ENCODE measurements at regions not wholly inside any gene's neighbourhood (a gene's known extent, or its start where the extent isn't known, plus 50 kb on each side); places are given as distances from the start of the nearest gene placed in this dataset.
A peak's percentile ranks its signal among the peaks of the same experiment; 100 is the strongest.

DNA sequence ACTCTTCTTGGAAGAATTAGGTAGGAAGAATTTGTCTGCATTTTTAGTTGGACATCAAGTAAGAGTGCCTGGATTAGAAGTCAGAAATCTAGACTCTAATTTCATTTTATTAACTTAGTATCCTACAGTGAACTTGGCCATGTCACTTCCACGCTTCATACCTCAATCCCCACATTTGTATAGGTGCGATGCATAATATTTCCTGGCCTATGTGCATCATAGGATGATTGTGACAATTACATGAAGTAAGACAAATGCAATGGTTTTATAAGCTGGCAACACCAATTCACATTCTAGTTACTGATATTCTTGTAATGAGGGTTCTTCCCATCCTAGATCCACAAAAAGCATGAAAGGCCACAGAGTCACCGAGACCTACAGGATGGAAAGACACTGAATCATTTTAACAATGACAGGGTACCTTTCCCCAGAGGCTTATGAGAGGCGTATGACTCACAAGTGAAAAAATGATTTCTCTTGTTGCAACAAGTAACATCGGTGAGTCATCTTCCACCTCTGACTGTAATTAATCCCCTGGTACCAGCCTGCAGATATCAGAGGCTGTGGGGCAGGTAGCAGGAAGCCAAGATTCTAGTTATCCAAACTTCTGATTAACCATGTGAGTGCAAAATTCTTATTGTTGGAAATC, 56.0 kb upstream of the OR5AK2 start:
- DNase-seq (ENCODE audit: low read depth, low spot score), result no peak

DNA sequence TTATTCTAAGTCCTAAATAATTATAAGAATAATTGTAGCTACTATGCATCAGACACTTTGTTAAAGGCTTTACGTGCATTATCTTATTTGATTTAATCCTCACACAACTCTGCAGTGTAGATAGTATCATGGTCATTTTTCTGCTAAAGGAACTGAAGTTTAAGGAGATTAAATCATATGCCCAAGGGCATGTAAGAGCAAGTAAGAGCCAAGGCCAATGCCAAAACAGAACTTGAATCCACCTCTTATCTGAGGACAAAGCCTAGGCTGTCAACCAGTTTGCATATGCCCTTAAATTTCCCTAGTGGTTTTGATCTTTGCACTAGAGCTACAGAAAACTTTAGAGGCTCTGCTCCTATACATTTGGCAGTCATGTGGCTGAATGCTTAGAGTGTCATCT, 65.6 kb upstream of the OR5AK2 start:
- no peak for DNase-seq (ENCODE audit: low read depth, low spot score)

DNA sequence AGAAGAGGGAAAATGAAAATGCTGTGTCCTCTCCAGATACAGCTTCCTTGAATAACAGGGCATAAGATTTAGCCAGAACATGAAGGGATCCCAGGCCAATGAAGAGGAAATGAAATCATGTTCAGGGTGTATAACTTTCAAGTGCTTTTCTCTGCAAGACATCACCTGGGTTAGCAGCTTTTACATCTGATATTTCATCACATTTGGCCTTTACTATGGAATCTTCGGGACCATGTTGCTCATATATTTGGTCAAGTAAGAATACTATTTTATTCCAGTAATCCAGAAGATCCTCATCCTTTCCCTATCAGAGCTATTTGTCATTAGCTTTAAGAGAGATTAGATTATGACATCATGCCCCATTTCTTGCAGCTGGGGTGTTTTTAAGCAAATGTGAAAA, 66.3 kb upstream of the OR5AK2 start:
- DNase-seq (ENCODE audit: low read depth, low spot score), result no peak

DNA sequence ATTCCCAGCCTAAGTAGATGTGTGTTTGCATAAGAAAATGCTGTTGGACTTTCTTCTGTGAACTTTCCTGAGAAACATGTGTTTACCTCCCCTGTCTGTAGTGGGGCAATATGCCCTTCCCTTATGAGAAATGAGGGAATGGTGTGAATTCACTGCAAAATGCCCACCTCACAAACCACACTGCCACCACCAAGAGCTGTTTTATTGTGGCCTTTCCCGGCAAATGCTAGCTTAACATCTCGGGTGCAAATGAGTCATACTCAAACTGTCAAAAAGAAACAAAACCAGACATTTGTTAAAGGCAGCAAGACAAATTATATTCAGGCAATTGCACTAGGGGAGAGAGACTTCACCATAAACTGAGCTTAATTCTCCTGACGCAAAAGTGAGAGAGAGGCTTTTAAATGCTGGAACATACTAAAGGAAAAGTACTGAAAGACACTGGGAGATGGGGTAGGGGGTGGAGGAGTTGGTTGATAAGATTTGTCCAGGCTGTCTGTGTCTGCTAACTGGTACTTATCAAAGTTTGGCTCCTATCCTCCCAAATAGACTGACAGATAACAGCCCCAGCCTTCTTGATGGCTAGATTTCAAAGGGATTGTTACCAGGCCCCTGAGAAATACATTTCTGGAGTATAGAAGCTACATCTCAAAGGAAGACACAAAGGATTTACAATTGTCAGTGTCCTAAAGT, 70.9 kb upstream of the OR5AK2 start:
- peak; percentile 3 for DNase-seq (ENCODE audit: low read depth, low spot score)

DNA sequence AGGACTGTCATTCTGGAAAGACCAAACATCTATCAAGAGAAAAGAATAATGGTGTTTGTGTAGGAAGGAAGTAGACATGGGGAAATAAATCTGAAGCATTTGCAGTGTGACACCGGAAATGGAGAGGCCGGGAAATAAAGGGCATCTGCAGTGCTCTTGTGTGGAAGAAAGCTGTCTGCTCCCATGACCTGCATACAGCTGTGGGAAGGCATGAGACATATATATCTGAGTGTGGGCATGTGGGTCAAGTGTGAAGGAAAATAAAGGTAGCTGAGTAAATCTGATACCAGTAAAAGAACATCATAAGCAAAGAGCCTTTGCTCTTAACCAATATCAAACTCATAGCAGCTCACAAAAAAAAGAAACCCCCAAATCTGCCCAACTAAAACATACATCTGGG, 72.1 kb upstream of the OR5AK2 start:
- no peak for DNase-seq (ENCODE audit: low read depth, low spot score)

DNA sequence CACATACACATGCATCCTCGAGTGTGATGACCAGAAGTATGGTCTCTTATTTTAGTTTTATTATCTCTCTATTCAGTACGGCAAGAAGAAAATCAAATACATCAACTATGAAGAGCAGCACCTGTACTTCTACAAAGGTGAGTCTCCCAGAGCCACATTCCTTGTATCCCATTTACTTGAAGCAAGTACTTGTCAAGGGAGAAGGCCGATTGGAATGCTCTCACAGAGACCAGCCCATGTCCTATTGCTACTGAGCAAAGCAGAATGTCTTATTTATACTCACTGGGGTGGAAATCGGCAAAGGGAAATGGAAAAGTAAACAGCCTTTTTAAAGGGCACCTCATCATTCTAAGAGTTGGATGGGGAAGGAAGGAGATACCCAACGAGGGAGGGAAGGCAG, 72.6 kb upstream of the OR5AK2 start:
- no peak for DNase-seq (ENCODE audit: low read depth, low spot score)

DNA sequence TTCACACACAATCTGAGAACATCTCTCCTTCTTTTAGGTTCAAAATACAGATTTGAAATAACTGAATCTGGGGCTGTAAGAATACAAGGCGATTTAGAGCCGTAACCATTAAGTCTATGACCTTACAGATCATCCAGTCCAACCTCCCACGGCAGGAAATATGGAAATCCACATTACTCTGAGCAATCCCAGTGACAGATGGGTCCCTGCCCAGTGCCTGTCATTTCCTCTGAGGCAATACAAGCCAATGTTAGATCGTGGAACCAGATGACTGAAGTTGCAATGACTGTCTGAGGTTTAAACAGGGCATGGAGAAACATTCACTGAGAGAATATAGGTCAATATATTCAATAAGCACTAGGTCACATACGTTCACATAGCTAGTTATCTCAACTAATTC, 77.4 kb upstream of the OR5AK2 start:
- DNase-seq (ENCODE audit: low read depth, low spot score), result no peak

DNA sequence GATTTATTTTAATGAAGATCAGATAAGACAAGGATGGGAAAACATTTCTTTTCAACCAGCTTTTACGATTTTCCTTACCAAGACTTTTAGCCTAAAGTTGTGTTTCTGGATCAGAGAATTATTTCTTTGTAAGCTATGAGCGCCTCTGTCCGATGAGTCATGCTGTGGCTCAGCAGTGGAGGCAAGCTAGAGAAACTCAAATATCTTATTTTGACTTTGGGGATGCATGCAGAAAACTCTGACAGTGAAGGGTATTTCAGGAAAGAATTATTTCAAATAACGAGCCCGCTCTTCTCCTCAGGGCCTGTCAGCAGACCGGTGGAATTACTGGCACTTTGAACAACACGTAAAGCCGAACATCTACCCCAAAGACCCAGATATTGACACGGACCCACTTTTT, 77.9 kb upstream of the OR5AK2 start:
- no peak for DNase-seq (ENCODE audit: low read depth, low spot score)

DNA sequence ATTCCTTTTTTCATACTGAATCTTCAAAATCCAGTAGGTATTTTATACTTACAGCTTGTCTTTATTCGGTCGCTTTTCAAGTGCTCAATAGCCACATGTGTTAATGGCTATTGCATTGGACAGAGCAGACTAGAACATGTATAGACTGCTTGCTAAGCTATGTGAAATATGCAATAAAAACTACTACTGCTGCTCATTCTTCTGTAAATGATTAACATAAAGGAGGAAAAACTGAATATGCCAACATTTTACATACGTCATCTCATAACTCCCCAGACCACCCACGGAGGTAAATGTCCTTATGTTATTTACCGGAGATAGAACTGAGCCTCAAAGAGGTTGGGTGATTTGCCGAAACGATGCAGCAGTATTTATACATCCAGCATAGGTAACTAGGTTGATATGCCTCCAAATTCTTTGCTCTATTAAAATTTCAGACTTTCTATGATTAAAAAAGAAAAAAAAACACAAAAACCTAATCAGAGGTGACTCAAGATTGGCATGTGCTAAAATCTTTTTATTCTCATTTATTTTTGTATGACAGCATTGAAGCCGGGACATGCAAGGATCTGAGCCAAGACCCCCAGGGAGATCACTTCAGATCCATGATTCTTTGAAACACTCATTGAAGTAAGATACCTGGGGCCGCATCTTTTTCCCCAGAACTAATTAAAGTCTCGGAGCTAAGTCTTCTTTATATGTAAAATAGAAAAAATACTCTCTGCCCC, 78.5 kb upstream of the OR5AK2 start:
- DNase-seq (ENCODE audit: low read depth, low spot score), result no peak

DNA sequence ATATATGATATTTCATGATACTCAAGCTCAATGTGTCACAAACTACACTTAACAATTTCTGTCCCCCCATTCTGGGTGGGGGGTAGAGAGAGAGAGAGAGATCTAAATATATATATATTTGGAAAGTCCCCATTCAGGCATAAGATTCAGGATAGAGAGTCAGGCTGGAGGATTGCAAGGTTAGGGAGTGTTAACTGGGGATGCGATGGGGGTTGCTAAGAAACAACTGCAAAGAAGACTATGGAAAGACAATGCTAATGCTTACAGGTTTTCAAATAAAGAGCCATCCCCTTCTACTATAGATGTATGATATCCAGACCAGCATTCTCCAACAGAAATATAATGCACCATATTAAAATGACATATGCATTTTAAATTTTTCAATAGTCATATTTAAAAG, 79.2 kb upstream of the OR5AK2 start:
- DNase-seq (ENCODE audit: low read depth, low spot score), result no peak

DNA sequence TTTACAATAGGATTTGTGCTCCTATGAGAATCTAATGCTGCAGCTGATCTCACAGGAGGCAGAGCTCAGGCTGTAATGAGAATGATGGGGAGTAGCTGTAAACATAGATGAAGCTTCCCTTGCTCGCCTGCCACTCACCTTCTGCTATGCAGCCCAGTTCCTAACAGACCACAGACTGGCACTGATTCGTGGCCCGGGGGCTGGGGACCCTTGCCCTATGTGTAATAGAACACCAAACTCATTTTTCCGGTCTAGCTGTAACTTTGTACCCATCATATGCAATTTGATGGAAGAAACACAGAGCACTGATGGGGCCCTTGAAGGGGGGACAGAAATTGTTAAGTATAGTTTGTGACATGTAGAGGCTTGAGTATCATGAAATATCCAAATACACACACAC, 79.6 kb upstream of the OR5AK2 start:
- no peak for DNase-seq (ENCODE audit: low read depth, low spot score)

DNA sequence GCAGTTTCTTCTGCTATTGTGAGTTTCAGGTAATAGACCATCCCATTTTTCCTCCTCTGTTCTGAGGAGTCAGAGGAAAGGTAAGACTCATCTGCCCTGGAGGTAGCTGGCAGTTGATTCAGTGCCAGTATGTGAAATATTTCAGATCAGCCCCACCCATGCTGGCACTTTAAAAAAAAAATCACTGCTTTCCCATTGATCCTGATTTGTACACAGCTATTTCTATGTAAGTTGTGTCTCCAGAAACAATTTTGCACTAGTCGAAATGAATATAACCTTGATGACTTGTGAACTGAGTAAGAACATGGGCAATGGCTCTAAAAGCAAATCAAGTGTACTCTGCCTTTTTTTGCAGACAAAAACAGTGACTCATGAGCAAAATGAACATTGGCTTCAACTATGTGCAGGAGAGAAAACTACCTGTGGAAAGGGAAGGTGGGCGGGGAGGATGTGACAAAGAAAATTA, 82.0 kb upstream of the OR5AK2 start:
- DNase-seq (ENCODE audit: low read depth, low spot score), result no peak

DNA sequence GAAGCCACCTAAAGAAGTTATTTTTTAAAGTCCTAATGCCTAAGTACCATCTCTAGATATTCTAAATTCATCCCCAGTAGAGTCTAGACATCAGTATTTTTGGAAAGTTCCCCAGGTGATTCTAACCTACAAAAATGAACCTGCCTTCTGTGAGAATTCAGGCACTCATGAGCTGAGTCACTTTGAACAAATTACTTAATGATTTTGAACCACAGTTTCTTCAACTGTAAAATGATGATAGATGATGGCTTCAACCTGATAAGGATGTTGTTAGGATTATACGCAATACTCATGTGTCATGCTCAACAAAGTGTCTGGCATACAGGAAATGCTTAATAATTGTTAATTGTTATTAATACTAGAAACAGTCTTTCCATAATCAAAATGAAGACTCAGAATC, 82.8 kb upstream of the OR5AK2 start:
- DNase-seq (ENCODE audit: low read depth, low spot score), result no peak

DNA sequence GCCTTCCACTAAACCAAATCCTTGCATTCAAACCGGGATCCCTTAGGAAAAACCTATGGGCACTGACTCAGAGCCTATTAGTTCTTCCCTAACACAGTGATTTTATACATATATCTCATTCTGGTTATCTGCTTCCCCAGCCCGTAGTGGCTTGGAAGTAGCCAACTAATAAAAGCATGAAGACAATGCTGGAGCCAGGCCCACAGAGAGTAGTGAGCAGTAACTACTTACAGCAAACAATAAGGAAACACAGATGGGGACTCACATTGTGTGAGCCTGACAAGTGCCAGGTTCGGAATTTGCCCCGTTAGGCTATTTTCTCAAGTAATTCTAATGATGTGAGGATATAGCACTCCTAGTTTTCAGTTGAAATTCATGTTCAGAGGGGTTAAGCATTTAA, 83.3 kb upstream of the OR5AK2 start:
- DNase-seq (ENCODE audit: low read depth, low spot score), result no peak

DNA sequence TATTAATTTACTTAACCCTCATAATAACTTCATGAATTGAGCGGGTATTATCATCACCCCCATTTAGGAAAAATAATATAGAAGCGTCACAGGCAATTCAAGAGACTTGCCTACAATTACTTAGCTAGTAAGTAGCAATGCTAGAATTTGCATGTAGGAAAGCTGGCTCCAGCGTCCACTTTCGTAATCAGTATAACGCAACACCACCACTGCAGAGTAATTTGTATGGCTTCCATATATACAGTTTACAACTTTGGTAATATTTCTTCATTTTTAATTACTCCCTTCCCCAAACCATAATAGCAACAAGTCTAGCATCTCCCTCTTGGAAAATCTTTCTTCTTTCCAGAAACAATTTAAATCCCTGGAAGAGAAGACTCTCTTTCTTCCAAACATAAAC, 89.9 kb upstream of the OR5AK2 start:
- no peak for DNase-seq (ENCODE audit: low read depth, low spot score)

DNA sequence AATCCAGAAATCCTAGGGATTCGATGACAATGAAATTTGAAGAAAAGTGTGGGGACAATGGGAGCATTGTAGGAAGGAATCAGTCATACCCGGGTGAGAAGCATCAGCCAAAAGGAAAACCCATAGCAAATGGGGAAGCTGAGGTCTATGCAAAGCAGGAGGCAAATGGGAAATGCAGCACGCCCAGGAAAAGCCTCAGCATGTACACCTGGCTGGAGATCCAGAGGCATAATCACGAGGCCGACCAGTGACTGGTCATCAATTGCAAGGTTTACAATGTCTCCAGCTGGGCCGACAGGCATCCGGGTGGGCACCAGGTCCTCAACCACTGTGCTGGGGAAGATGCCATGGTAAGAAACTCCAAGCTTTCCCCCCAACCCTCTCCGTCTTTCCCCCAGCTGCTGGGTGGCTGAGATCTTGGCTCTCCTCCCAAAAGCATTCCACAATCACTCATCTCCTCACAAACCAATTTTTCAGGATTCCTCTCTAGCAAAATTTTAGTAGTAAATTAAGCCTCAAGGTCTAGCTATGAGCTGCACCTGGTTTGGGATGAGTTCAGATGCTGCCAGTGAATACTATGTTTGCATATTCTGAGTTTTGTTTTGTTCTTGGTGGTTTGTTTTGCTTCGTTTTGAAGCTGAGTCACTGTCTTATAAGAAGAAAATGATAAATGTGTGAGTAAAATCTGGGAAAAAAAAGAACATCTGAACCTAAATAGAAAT, 98.0 kb upstream of the OR5AK2 start:
- DNase-seq (ENCODE audit: low read depth, low spot score), result no peak

DNA sequence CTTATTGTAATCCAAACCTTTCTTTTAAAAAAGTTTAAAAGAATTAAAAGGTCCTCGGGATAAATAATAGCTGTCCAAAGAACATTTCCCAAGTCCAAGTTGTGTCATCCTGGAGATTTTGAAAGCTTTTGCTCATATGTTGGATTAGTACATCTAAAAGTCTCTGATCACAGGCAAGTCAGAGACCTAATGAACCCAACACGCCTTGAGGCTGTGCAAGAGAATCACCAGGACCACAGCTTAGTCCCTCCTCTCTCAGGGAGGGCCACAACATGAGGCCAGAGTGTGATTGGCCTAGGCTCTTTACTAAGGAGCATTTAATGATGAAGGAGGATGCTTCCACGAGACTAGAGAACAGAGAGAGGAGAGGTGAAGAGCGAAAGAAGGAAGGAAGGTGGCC, 98.7 kb upstream of the OR5AK2 start:
- DNase-seq (ENCODE audit: low read depth, low spot score), result peak; percentile 9

DNA sequence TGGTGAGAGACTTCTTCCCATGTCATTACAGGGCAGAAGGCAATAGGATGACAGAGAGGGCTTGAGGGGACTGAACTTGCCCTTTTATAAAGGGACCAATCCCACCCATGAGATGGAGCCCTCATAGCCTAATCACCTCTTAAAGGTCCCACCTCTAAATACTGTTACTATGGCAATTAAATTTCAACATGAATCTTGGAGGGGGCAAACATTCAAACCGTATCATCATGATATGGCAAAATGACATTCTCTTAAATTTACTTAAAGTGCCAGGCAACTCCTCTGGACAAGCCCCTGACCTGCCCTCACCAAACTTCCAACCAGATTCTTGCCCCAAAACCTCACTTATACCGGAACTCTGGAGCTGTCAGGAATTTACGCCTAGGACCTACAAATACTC, 100.8 kb upstream of the OR5AK2 start:
- DNase-seq (ENCODE audit: low read depth, low spot score), result no peak

DNA sequence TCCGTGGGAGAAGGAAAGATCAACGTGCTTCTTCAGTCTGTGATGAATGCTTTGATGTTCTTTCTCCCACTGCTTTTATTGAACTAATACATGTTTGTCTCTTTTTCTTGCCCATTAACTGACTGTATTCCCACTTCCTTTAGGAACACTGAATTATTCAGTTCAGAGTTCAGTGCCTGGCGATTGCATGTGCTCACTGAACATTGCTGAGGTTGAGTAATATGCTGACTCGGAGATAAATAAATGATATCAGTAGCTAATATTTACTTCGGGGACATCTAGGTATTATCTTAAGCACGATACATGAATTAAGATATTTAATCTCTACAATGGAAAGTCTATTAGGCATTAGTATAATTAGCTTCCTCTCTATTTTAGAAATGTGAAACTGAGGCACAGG, 102.3 kb upstream of the OR5AK2 start:
- DNase-seq (ENCODE audit: low read depth, low spot score), result no peak

DNA sequence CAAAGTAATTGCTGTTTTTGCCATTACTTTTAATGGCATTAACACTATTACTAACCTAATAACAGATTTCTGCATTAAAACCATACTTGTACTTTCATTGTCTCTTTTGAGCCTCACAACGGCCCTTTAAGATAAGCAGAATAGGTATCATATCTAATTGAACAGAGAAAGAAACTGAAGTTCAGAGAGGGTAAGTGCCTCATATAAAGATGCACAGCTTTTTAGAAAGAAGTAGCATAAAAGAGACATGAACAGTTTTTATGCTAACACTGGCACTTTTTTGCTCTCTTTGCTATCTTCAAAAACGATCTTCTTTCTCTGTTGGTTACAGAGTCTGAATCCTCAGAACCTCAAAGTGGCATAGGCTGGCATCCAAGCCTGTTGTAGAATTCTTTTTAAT, 102.9 kb upstream of the OR5AK2 start:
- no peak for DNase-seq (ENCODE audit: low read depth, low spot score)

DNA sequence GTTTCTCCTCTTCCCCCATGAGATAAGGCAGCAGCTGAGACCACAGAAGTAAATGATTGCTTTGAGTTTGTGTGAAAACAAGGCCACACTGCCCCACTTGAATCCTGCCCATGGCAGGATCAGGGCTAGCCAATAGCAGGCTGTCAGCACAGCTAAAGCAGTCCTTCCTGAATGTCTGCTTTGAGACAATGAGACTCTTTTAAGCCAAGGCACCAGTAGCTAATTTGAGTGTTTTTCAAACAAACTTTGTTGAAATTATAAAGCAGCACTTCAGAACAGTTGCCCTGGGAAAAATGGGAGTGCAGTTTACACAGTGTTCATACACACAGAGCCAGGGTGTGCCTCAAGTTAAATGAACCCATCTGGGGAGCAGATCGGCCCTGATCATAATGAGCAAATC, 103.5 kb upstream of the OR5AK2 start:
- DNase-seq (ENCODE audit: low read depth, low spot score), result peak; percentile 51

DNA sequence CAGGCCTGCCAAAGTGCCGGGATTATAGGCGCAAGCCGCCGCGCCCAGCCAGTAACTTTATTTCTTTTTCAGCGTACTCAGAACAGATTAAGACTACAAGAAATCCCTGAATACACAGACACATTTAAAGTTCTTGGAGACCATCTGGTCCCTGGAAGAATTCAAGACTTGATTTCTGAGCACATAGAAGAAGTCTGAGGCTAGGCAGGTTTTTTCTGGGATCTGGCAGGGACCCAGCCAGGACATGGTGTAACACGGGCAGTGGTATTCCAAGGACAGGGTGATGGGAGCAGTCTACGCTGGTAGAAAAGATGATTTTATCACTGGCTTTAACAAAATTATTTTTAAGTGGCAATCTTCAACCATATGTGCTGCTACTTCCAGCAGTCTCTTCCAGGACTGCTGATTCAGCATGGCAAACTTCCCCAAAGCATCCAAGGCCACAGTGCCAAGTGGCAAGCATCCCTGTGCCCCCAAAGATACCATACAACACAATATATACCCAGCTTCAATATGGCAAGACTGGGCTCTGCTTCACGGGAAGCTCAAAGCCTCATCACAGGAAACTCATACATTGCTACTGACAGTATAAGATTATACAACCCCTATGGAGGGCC, 105.2 kb upstream of the OR5AK2 start:
- DNase-seq (ENCODE audit: low read depth, low spot score), result no peak

All from ELF-1 (cell line).